Small intestine (tissue), 7 donors: ENCODE measurements at regions not wholly inside any gene's neighbourhood (a gene's known extent, or its start where the extent isn't known, plus 50 kb on each side); places are given as distances from the start of the nearest gene placed in this dataset.

Experiments
- DNase-seq, 2 donors: peaks; one replicate each; pipeline versions ENCODE4 v3.0.0 to v3.0.0-alpha.2; 2013
- FAIRE-seq: peaks from 2 replicates; lab custom pipeline; 2012; peaks lifted over from hg19 to GRCh38; lab: Jason Lieb, UNC
- H3K27ac ChIP-seq, 3 donors: one replicate each; pipeline ENCODE4 v1.5.1; 2013; ENCODE audit warnings: low read length in 2 of 3, mild to moderate bottlenecking in 2 of 3, control low read depth in 1 of 3, inconsistent platforms in 1 of 3, low read depth in 1 of 3, moderate library complexity in 1 of 3
- H3K27me3 ChIP-seq, 3 donors: one replicate each; pipeline ENCODE4 v1.6.1; 2013; ENCODE audit warnings: low read length in 3 of 3, inconsistent platforms in 1 of 3; ENCODE audit not compliant: control insufficient read depth in 3 of 3, insufficient read depth in 3 of 3
- H3K36me3 ChIP-seq, 3 donors: one replicate each; pipeline ENCODE4 v1.6.1; 2013; ENCODE audit warnings: low read length in 3 of 3, inconsistent platforms in 1 of 3, low read depth in 1 of 3, mild to moderate bottlenecking in 1 of 3, moderate library complexity in 1 of 3; ENCODE audit not compliant: control insufficient read depth in 3 of 3, insufficient read depth in 2 of 3
- H3K4me1 ChIP-seq, 3 donors: one replicate each; pipeline ENCODE4 v1.6.1; 2013; ENCODE audit warnings: low read length in 2 of 3, inconsistent platforms in 1 of 3, low read depth in 1 of 3, mild to moderate bottlenecking in 1 of 3, moderate library complexity in 1 of 3; ENCODE audit not compliant: control insufficient read depth in 3 of 3, insufficient read depth in 2 of 3
- H3K4me3 ChIP-seq, 3 donors: one replicate each; pipeline ENCODE4 v1.5.1; 2013; ENCODE audit warnings: low read length in 3 of 3, control low read depth in 1 of 3, inconsistent platforms in 1 of 3, low read depth in 1 of 3, mild to moderate bottlenecking in 1 of 3, moderate library complexity in 1 of 3
- H3K9me3 ChIP-seq, 2 donors: one replicate each; pipeline ENCODE4 v1.6.1; 2013; ENCODE audit warnings: low read depth in 1 of 2, low read length in 1 of 2; ENCODE audit not compliant: control insufficient read depth in 2 of 2, insufficient read depth in 1 of 2
- WGBS, 3 donors: extraction: QIAGEN DNeasy Blood & Tissue Kit; methylation state at CpG; one replicate each; pipeline ENCODE4 v1.1.7; 2013; 5-methylcytosine and 5-hydroxymethylcytosine counted together
- donor health status: healthy with polysubstance abuse.
- donor health status: control.
- donor health status: control.
- donor health status: Bipolar disorder and iron deficiency.
- donor health status: healthy.

GRCh38 chr19:33891773-33892172 lies 95.1 kb downstream of the KCTD15 start:
- 76 to 93% (median 83%) methylated on average over 3 of the region's 3 CpGs for WGBS, 3 donors
- H3K4me1 ChIP-seq = no peaks in the 10 kb centered on the region
- DNase-seq (no peak), FAIRE-seq (no peak)
- H3K27ac ChIP-seq = no peak overlapping the region
- H3K9me3 ChIP-seq = no peaks in the 10 kb centered on the region
- no peaks in the 10 kb centered on the region for H3K36me3 ChIP-seq
- H3K27me3 ChIP-seq = no peaks in the 10 kb centered on the region
- H3K4me3 ChIP-seq = no peak overlapping the region

- DNase-seq (no peak), FAIRE-seq (no peak)
- WGBS, 3 donors = 68 to 81% (median 80%) methylated on average over 11 of the region's 11 CpGs
- Histone ChIP-seq H3K4me3 (no peak overlapping the region), H3K36me3 (no peaks in the 10 kb centered on the region), H3K27ac (no peak overlapping the region), H3K27me3 (no peaks in the 10 kb centered on the region), H3K9me3 (peaks cover 0 to 8% of the 10 kb centered on the region in 2 donors), H3K4me1 (no peaks in the 10 kb centered on the region)
Measured at GRCh38 chr19:33894787-33895186, 98.1 kb downstream of the KCTD15 start.

GRCh38 chr19:33895366-33895765 lies 98.7 kb downstream of the KCTD15 start:
- peaks cover 0 to 8% of the 10 kb centered on the region in 2 donors for H3K9me3 ChIP-seq
- FAIRE-seq = no peak

DNA sequence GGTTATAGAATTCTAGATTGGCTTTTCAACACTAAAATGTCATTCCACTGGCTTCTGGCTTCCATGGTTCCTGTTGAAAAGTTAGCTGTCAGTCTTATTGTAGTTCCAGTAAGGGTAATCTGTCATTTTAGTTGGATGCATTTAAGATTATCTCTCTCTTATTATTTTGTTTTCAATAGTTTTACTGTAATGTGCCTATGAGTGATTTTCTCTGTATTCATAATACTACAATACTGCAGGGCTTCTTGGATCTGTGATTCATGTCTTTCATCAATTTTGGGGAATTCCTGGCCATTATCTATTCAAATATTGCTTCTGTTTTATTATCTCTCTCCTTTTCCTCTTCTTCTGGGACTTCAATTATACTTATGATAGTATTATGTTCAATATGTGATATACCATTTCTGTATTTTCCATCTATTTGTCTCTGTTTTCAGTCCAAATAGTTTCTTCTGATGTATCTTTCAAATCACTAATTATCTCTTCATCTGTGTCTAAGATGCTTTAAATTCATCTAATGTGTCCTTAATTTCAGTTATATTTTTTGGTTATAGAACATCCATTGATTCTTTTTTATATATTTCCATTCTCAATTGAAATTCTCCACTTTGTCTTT lies 101.5 kb downstream of the KCTD15 start:
- Histone ChIP-seq H3K4me3 (no peak overlapping the region), H3K4me1 (no peaks in the 10 kb centered on the region), H3K27ac (no peak overlapping the region), H3K36me3 (no peaks in the 10 kb centered on the region), H3K9me3 (peaks cover 0 to 8% of the 10 kb centered on the region in 2 donors), H3K27me3 (peaks cover 0 to 3% (median 0%) of the 10 kb centered on the region in 3 donors)
- no peak for DNase-seq
- FAIRE-seq = no peak

More at GRCh38 chr19:33895366-33895765, 98.7 kb downstream of the KCTD15 start:
- no peak for DNase-seq
- no peaks in the 10 kb centered on the region for H3K27me3 ChIP-seq
- no peak overlapping the region for H3K27ac ChIP-seq
- H3K4me1 ChIP-seq = no peaks in the 10 kb centered on the region
- H3K4me3 ChIP-seq = no peak overlapping the region
- H3K36me3 ChIP-seq = no peaks in the 10 kb centered on the region
- 53 to 67% (median 60%) methylated on average over 2 of the region's 2 CpGs for WGBS, 3 donors

DNA sequence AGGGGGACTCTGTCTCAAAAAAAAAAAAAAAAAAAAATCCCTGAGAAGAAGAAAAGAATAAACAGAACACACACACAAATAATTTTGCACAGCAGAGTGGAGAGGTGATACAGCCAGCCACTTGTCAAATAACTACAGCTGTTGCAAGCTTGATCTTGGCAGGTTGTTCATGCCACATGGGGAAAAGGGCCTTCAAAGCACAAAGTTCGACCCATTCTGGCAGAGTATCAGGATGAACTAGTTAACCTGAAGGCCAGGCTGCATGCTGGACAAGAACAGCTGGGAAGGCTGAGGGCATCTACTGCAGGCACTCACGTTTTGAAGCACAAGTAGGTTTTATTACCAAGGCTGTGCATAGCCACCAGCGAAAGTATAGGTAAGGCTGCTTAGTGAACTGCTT lies 104.1 kb downstream of the KCTD15 start:
- Histone ChIP-seq H3K27me3 (peaks cover 0 to 19% (median 8%) of the 10 kb centered on the region in 3 donors), H3K4me1 (peaks cover 0 to 6% (median 0%) of the 10 kb centered on the region in 3 donors), H3K9me3 (peaks cover 0 to 8% of the 10 kb centered on the region in 2 donors), H3K36me3 (no peaks in the 10 kb centered on the region), H3K27ac (no peak overlapping the region), H3K4me3 (no peak overlapping the region)
- WGBS, 3 donors = 27 to 60% (median 36%) methylated on average over 3 of the region's 3 CpGs
- FAIRE-seq (no peak), DNase-seq (no peak)

- peaks cover 0 to 6% (median 0%) of the 10 kb centered on the region in 3 donors for H3K4me1 ChIP-seq
- 52 to 65% (median 61%) methylated on average over 3 of the region's 3 CpGs for WGBS, 3 donors
- DNase-seq (no peak), FAIRE-seq (no peak)
- H3K4me3 ChIP-seq = no peak overlapping the region
- H3K27me3 ChIP-seq = peaks cover 0 to 30% (median 12%) of the 10 kb centered on the region in 3 donors
- peaks cover 0 to 6% of the 10 kb centered on the region in 2 donors for H3K9me3 ChIP-seq
- no peaks in the 10 kb centered on the region for H3K36me3 ChIP-seq
- H3K27ac ChIP-seq = no peak overlapping the region
Measured at GRCh38 chr19:33902395-33902794, 105.7 kb downstream of the KCTD15 start.

GRCh38 chr19:33902802-33903488 lies 106.3 kb downstream of the KCTD15 start:
- no peak overlapping the region for H3K4me3 ChIP-seq
- 54 to 68% (median 67%) methylated on average over 13 to 21 of the region's 22 CpGs for WGBS, 3 donors
- peaks cover 0 to 6% (median 0%) of the 10 kb centered on the region in 3 donors for H3K4me1 ChIP-seq
- H3K9me3 ChIP-seq = peaks cover 0 to 4% of the 10 kb centered on the region in 2 donors
- peaks cover 0 to 36% (median 14%) of the 10 kb centered on the region in 3 donors for H3K27me3 ChIP-seq
- FAIRE-seq (no peak), DNase-seq (no peak)
- H3K27ac ChIP-seq = no peak overlapping the region
- no peaks in the 10 kb centered on the region for H3K36me3 ChIP-seq

DNA sequence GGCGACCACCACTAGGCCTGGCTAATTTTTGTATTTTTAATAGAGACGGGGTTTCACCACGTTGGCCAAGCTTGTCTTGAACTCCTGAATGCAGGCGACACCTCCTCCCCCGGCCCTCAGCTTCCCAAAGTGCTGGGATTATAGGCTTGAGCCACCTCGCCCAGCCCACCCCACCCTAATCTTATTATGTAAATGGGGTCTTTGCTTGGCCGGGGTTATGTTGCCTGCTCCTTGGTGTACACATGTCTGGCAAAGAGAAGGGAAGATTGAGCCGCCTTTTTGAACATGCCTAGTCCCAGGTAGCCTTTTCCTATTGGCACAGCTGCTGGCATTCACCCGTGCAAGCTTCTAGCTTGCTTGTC lies 106.8 kb downstream of the KCTD15 start:
- H3K36me3 ChIP-seq = no peaks in the 10 kb centered on the region
- H3K4me3 ChIP-seq = no peak overlapping the region
- H3K4me1 ChIP-seq = peaks cover 0 to 6% (median 0%) of the 10 kb centered on the region in 3 donors
- FAIRE-seq (no peak), DNase-seq (no peak)
- H3K27me3 ChIP-seq = peaks cover 0 to 39% (median 14%) of the 10 kb centered on the region in 3 donors
- H3K27ac ChIP-seq = no peak overlapping the region
- peaks cover 0 to 4% of the 10 kb centered on the region in 2 donors for H3K9me3 ChIP-seq
- WGBS, 3 donors = 63 to 74% (median 69%) methylated on average over 9 of the region's 9 CpGs
